GM18520 (cell line): ENCODE measurements at regions not wholly inside any gene's neighbourhood (a gene's known extent, or its start where the extent isn't known, plus 50 kb on each side); places are given as distances from the start of the nearest gene placed in this dataset.

Experiments used
- ATAC-seq: cut with Tn5 transposase; IDR thresholded peaks from one replicate; pipeline ENCODE4 v1.9.1; 2021; ENCODE audit not compliant: unreplicated experiment

- no peak for ATAC-seq
These were observed 124.5 kb upstream of the USP24 start for GRCh38 chr1:55339681-55340080.

GRCh38 chr1:55338448-55338820 lies 123.3 kb upstream of the USP24 start:
- no peak for ATAC-seq

- ATAC-seq: no peak
These were observed 122.8 kb upstream of the USP24 start for GRCh38 chr1:55337801-55338447.

- no peak for ATAC-seq
These were observed 119.6 kb upstream of the USP24 start for GRCh38 chr1:55334797-55335196.

- ATAC-seq: no peak
These were observed 119.0 kb upstream of the USP24 start for GRCh38 chr1:55334160-55334559.

GRCh38 chr1:55333461-55333860 lies 118.3 kb upstream of the USP24 start:
- ATAC-seq: no peak

- ATAC-seq: no peak
These were observed 116.2 kb upstream of the USP24 start for GRCh38 chr1:55331351-55331750.

- no peak for ATAC-seq
These were observed 114.8 kb upstream of the USP24 start for GRCh38 chr1:55329808-55330432.

- no peak for ATAC-seq
These were observed 113.9 kb upstream of the USP24 start for GRCh38 chr1:55329091-55329490.

GRCh38 chr1:55326496-55327243 lies 111.5 kb upstream of the USP24 start:
- no peak for ATAC-seq

- no peak for ATAC-seq
These were observed 108.6 kb upstream of the USP24 start for GRCh38 chr1:55323760-55324159.

- ATAC-seq: no peak
These were observed 107.7 kb upstream of the USP24 start for GRCh38 chr1:55322842-55323241.

GRCh38 chr1:55321942-55322341 lies 106.8 kb upstream of the USP24 start:
- ATAC-seq: no peak

GRCh38 chr1:55320891-55321290 lies 105.7 kb upstream of the USP24 start:
- no peak for ATAC-seq

GRCh38 chr1:55318116-55318817 lies 103.1 kb upstream of the USP24 start:
- ATAC-seq: no peak

GRCh38 chr1:55317673-55318072 lies 102.5 kb upstream of the USP24 start:
- ATAC-seq: no peak

GRCh38 chr1:55316947-55317662 lies 101.9 kb upstream of the USP24 start:
- ATAC-seq: no peak

- ATAC-seq: no peak
These were observed 101.3 kb upstream of the USP24 start for GRCh38 chr1:55316502-55316901.

- no peak for ATAC-seq
These were observed 100.4 kb upstream of the USP24 start for GRCh38 chr1:55315552-55315951.

- ATAC-seq: no peak
These were observed 99.6 kb upstream of the USP24 start for GRCh38 chr1:55314740-55315139.

GRCh38 chr1:55313903-55314302 lies 98.7 kb upstream of the USP24 start:
- no peak for ATAC-seq
